Mesenchymal stem cell (in vitro differentiated cells and primary cell): ENCODE measurements at regions not wholly inside any gene's neighbourhood (a gene's known extent, or its start where the extent isn't known, plus 50 kb on each side); places are given as distances from the start of the nearest gene placed in this dataset.
A peak's percentile ranks its signal among the peaks of the same experiment; 100 is the strongest.

Experiments
- DNase-seq: peaks from one replicate; pipeline ENCODE4 v3.0.0-alpha.2; 2013
- H2AFZ ChIP-seq: one replicate; pipeline ENCODE4 v1.6.1; 2013; ENCODE audit warnings: low read depth, mild to moderate bottlenecking, control low read depth, inconsistent platforms, low read length, moderate library complexity
- H2AK5ac ChIP-seq: 2 replicates; pipeline ENCODE4 v1.6.1; 2013; ENCODE audit warnings: low read length, moderate library complexity, mild to moderate bottlenecking, inconsistent platforms; ENCODE audit not compliant: severe bottlenecking
- H2BK120ac ChIP-seq: one replicate; pipeline ENCODE4 v1.6.1; 2013; ENCODE audit warnings: low read depth, mild to moderate bottlenecking, inconsistent platforms, low read length, moderate library complexity
- H2BK12ac ChIP-seq, 2 experiments: one replicate each; pipeline ENCODE4 v1.6.1; 2013; ENCODE audit warnings: inconsistent platforms in 2 of 2, low read length in 2 of 2, mild to moderate bottlenecking in 2 of 2, moderate library complexity in 2 of 2, control low read depth in 1 of 2
- H2BK15ac ChIP-seq: one replicate; pipeline ENCODE4 v1.6.1; 2013; ENCODE audit warnings: mild to moderate bottlenecking, low read depth, inconsistent platforms; ENCODE audit not compliant: poor library complexity, severe bottlenecking
- H2BK5ac ChIP-seq: 2 replicates; pipeline ENCODE4 v1.6.1; 2013; ENCODE audit warnings: low read depth, mild to moderate bottlenecking, low read length, control low read depth, inconsistent platforms; ENCODE audit not compliant: poor library complexity, severe bottlenecking
- H3K14ac ChIP-seq, 2 experiments: one replicate each; pipeline ENCODE4 v1.6.1; 2013; ENCODE audit warnings: inconsistent platforms in 2 of 2, low read length in 2 of 2, control low read depth in 1 of 2, mild to moderate bottlenecking in 1 of 2, moderate library complexity in 1 of 2
- H3K18ac ChIP-seq, 2 experiments: one replicate each; pipeline ENCODE4 v1.6.1; 2013; ENCODE audit warnings: inconsistent platforms in 2 of 2, low read length in 2 of 2, control low read depth in 1 of 2, low read depth in 1 of 2, mild to moderate bottlenecking in 1 of 2
- H3K23ac ChIP-seq, 2 experiments: one replicate each; pipeline ENCODE4 v1.6.1; 2013; ENCODE audit warnings: inconsistent platforms in 2 of 2, low read length in 2 of 2, mild to moderate bottlenecking in 2 of 2, moderate library complexity in 2 of 2, control low read depth in 1 of 2
- H3K27ac ChIP-seq: 2 replicates; pipeline ENCODE4 v1.5.1; 2013; ENCODE audit warnings: mild to moderate bottlenecking, moderate library complexity, low read length, control low read depth, inconsistent platforms; ENCODE audit not compliant: poor library complexity, severe bottlenecking
- H3K27me3 ChIP-seq, 2 experiments: 2 replicates each; pipeline versions ENCODE4 v1.6.1 to v1.7.0; 2013; ENCODE audit warnings: low read length in 2 of 2, mild to moderate bottlenecking in 2 of 2, moderate library complexity in 2 of 2, control low read depth in 1 of 2, inconsistent platforms in 1 of 2; ENCODE audit not compliant: control insufficient read depth in 1 of 2, insufficient read depth in 1 of 2
- H3K36me3 ChIP-seq, 2 experiments: 2 replicates each; pipeline versions ENCODE4 v1.6.1 to v1.7.0; 2013; ENCODE audit warnings: low read length in 2 of 2, control low read depth in 1 of 2, inconsistent platforms in 1 of 2, low read depth in 1 of 2, mild to moderate bottlenecking in 1 of 2; ENCODE audit not compliant: insufficient read depth in 2 of 2, control insufficient read depth in 1 of 2
- H3K4ac ChIP-seq, 2 experiments: one replicate each; pipeline ENCODE4 v1.6.1; 2013; ENCODE audit warnings: inconsistent platforms in 2 of 2, low read length in 2 of 2, mild to moderate bottlenecking in 2 of 2, moderate library complexity in 2 of 2, control low read depth in 1 of 2, low read depth in 1 of 2
- H3K4me1 ChIP-seq: 2 replicates; pipeline ENCODE4 v1.6.1; 2013; ENCODE audit warnings: low read depth, low read length, control low read depth; ENCODE audit not compliant: control insufficient read depth, insufficient read depth
- H3K4me2 ChIP-seq: 2 replicates; pipeline ENCODE4 v1.6.1; 2013; ENCODE audit warnings: low read length, mild to moderate bottlenecking, inconsistent platforms; ENCODE audit not compliant: poor library complexity, severe bottlenecking
- H3K4me3 ChIP-seq, 2 experiments: 2 replicates each; pipeline versions ENCODE4 v1.5.1 to v1.7.0; 2013; ENCODE audit warnings: low read length in 2 of 2, mild to moderate bottlenecking in 2 of 2, control low read depth in 1 of 2, low read depth in 1 of 2; ENCODE audit not compliant: insufficient read depth in 1 of 2
- H3K79me1 ChIP-seq: replicated peaks from 2 replicates; pipeline ENCODE4 v1.6.1; 2013; ENCODE audit warnings: mild to moderate bottlenecking, control low read depth, low read length, inconsistent platforms; ENCODE audit not compliant: poor library complexity, severe bottlenecking
- H3K9ac ChIP-seq: 2 replicates; pipeline ENCODE4 v1.7.0; 2013; ENCODE audit warnings: mild to moderate bottlenecking, low read length, moderate library complexity
- H3K9me3 ChIP-seq: 2 replicates; pipeline ENCODE4 v1.7.0; 2013; ENCODE audit warnings: mild to moderate bottlenecking, low read length; ENCODE audit not compliant: control insufficient read depth
- H4K8ac ChIP-seq: one replicate; pipeline ENCODE4 v1.6.1; 2013; ENCODE audit warnings: inconsistent platforms, mild to moderate bottlenecking, low read length, moderate library complexity
- H4K91ac ChIP-seq: one replicate; pipeline ENCODE4 v1.6.1; 2013; ENCODE audit warnings: mild to moderate bottlenecking, low read length, inconsistent platforms
- WGBS: methylation state at CpG from one replicate; pipeline ENCODE4 v1.1.7; 2013; ENCODE audit warnings: mixed read lengths; 5-methylcytosine and 5-hydroxymethylcytosine counted together

- Histone ChIP-seq H3K79me1 (no peaks in the 10 kb centered on the region), H2BK12ac (no peak overlapping the region), H3K14ac (no peak overlapping the region), H4K91ac (no peak overlapping the region), H2BK15ac (no peak overlapping the region), H3K4me3 (no peak overlapping the region), H3K27me3 (no peaks in the 10 kb centered on the region), H3K27ac (no peak overlapping the region), H4K8ac (no peak overlapping the region), H2BK5ac (no peak overlapping the region), H2AFZ (no peak overlapping the region), H3K18ac (no peak overlapping the region), H3K36me3 (no peaks in the 10 kb centered on the region), H2BK120ac (no peak overlapping the region), H3K9me3 (no peaks in the 10 kb centered on the region), H3K4ac (no peak overlapping the region), H3K23ac (no peak overlapping the region), H3K4me2 (no peak overlapping the region), H3K4me1 (no peaks in the 10 kb centered on the region), H3K9ac (no peak overlapping the region), H2AK5ac (no peak overlapping the region)
- DNase-seq = no peak
- 68% methylated on average over 3 of the region's 4 CpGs for WGBS
Measured at GRCh38 chr20:16678779-16679178, 51.0 kb upstream of the SNRPB2 start.

- H3K4me2 ChIP-seq = peak overlapping the region; percentile 16
- no peak overlapping the region for H2BK15ac ChIP-seq
- H3K4ac ChIP-seq = no peak overlapping the region
- H3K18ac ChIP-seq = no peak overlapping the region
- H3K79me1 ChIP-seq = no peaks in the 10 kb centered on the region
- no peak overlapping the region for H4K91ac ChIP-seq
- no peak for DNase-seq
- no peak overlapping the region for H2AFZ ChIP-seq
- no peak overlapping the region for H2BK12ac ChIP-seq
- no peaks in the 10 kb centered on the region for H3K9me3 ChIP-seq
- no peak overlapping the region for H3K23ac ChIP-seq
- no peak overlapping the region for H2BK120ac ChIP-seq
- H3K27me3 ChIP-seq = no peaks in the 10 kb centered on the region
- H2BK5ac ChIP-seq = no peak overlapping the region
- H3K27ac ChIP-seq = no peak overlapping the region
- no peak overlapping the region for H3K4me3 ChIP-seq
- H3K4me1 ChIP-seq = no peaks in the 10 kb centered on the region
- H2AK5ac ChIP-seq = no peak overlapping the region
- no peak overlapping the region for H3K9ac ChIP-seq
- H3K14ac ChIP-seq = no peak overlapping the region
- 83% methylated on average over 1 of the region's 1 CpG for WGBS
- no peak overlapping the region for H4K8ac ChIP-seq
- H3K36me3 ChIP-seq = no peaks in the 10 kb centered on the region
Measured at GRCh38 chr20:16676891-16677290, 52.9 kb upstream of the SNRPB2 start.

GRCh38 chr20:16675001-16675564 lies 54.7 kb upstream of the SNRPB2 start:
- Histone ChIP-seq H3K4me2 (no peak overlapping the region), H3K4me1 (no peaks in the 10 kb centered on the region), H2BK120ac (no peak overlapping the region), H3K27me3 (no peaks in the 10 kb centered on the region), H3K9ac (no peak overlapping the region), H3K79me1 (no peaks in the 10 kb centered on the region), H3K4ac (no peak overlapping the region), H4K91ac (no peak overlapping the region), H3K4me3 (no peak overlapping the region), H3K27ac (no peak overlapping the region), H2AK5ac (no peak overlapping the region), H2BK12ac (no peak overlapping the region), H2BK15ac (no peak overlapping the region), H3K9me3 (no peaks in the 10 kb centered on the region), H3K23ac (no peak overlapping the region), H4K8ac (no peak overlapping the region), H2BK5ac (no peak overlapping the region), H3K14ac (no peak overlapping the region), H3K36me3 (no peaks in the 10 kb centered on the region), H2AFZ (no peak overlapping the region), H3K18ac (no peak overlapping the region)
- 76% methylated on average over 4 of the region's 4 CpGs for WGBS
- DNase-seq = no peak

GRCh38 chr20:16674243-16674642 lies 55.6 kb upstream of the SNRPB2 start:
- H3K14ac ChIP-seq = no peak overlapping the region
- H3K4me3 ChIP-seq = no peak overlapping the region
- no peak overlapping the region for H3K18ac ChIP-seq
- no peak overlapping the region for H2AFZ ChIP-seq
- H2AK5ac ChIP-seq = no peak overlapping the region
- no peak overlapping the region for H3K27ac ChIP-seq
- 74% methylated on average over 4 of the region's 4 CpGs for WGBS
- no peaks in the 10 kb centered on the region for H3K4me1 ChIP-seq
- H3K9me3 ChIP-seq = no peaks in the 10 kb centered on the region
- H3K79me1 ChIP-seq = no peaks in the 10 kb centered on the region
- H3K4ac ChIP-seq = no peak overlapping the region
- no peaks in the 10 kb centered on the region for H3K27me3 ChIP-seq
- no peak overlapping the region for H2BK5ac ChIP-seq
- no peak overlapping the region for H4K8ac ChIP-seq
- no peak overlapping the region for H3K9ac ChIP-seq
- H3K4me2 ChIP-seq = no peak overlapping the region
- H2BK15ac ChIP-seq = no peak overlapping the region
- H3K36me3 ChIP-seq = no peaks in the 10 kb centered on the region
- no peak overlapping the region for H3K23ac ChIP-seq
- no peak overlapping the region for H2BK120ac ChIP-seq
- no peak for DNase-seq
- no peak overlapping the region for H4K91ac ChIP-seq
- H2BK12ac ChIP-seq = no peak overlapping the region
